ENCODE measurements at regions not wholly inside any gene's neighbourhood (a gene's known extent, or its start where the extent isn't known, plus 50 kb on each side); places are given as distances from the start of the nearest gene placed in this dataset.
"Not testable (repeated sequence)": the region's sequence is repeated elsewhere in the genome, so short reads cannot be mapped to it uniquely, and the experiment has no call there.

DNA sequence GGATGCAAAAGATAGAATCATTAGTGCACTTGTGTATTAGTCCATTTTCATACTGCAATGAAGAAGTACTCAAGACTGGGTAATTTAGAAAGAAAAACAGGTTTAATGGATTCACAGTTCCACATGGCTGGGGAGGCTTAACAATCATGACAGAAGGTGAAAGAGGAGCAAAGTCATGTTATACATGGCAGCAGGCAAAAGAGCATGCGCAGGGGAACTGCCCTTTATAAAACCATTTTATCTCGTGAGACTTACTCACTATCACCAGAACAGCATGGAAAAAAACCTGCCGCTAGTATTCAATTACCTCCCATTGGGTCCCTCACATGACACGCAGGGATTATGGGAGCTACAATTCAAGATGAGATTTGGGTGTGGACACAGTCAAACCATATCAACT is 129.4 kb downstream of the SCG2 start:
- DNase-seq: no peak

DNA sequence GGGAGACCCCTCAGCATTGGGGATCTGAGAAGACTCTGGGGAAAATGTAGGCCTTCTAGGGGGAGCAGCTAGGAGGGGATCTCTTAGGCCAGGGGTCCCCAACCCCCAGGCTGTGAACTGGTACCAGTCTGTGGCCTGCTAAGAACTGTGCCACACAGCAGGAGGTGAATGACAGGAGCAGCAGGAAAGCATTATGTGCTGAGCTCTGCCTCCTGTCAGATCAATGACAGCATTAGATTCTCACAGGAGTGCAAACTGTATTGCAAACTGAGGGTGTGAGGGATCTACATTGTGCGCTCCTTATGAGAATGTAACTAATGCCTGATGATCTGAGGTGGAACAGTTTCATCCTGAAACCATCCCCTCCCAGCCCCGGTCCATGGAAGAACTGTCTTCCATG is 127.3 kb downstream of the SCG2 start:
- no peak for DNase-seq

GRCh38 chr2:223475901-223476300 is 126.3 kb downstream of the SCG2 start:
- no peak for DNase-seq

DNA sequence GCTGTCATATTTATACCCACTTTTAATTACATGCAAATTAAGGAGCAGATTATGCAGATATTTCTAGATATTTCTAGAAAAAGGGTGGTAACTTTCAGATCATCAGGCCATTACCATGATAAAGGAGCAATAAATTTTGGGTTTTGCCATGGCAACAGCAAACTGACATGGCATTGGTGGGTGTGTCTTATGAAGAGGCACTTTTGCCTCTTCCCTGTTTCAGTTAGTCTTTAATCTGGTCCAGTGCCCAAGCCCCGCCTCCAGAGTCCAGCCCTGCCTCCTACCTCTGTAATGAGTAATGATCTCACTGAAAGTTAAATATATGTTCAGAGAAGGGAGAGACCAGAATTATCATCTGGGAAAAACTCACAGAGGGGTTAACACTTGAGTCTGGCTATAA is 124.8 kb downstream of the SCG2 start:
- no peak for DNase-seq

- no peak for DNase-seq
Measured at GRCh38 chr2:223481486-223481885, 120.7 kb downstream of the SCG2 start.

- peak in 1 of 2 experiments; percentile 6 for DNase-seq
Measured at GRCh38 chr2:223486751-223487150, 115.4 kb downstream of the SCG2 start.

- DNase-seq: peak in 1 of 2 experiments; percentile 39
Measured at GRCh38 chr2:223487214-223487846, 114.8 kb downstream of the SCG2 start.

DNA sequence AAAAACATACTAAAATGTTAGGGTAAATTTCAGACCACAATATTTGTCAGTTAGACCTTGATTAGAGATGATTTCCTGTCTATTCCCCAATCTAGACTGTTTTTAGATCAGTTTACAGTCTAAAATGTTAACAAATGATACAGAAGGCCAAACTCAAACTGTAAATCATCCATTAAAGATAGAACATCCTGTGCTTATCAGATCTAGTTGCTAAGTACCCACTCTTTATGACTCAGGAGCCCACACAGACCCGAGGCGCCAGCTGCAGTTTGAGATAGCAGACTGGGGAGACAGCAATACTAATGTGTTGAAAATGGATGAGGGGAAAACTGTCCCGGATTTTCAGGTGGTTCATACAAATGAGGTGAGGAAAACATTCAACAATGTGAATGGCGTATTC is 113.3 kb downstream of the SCG2 start:
- peak; percentile 3 to 60 for DNase-seq

DNA sequence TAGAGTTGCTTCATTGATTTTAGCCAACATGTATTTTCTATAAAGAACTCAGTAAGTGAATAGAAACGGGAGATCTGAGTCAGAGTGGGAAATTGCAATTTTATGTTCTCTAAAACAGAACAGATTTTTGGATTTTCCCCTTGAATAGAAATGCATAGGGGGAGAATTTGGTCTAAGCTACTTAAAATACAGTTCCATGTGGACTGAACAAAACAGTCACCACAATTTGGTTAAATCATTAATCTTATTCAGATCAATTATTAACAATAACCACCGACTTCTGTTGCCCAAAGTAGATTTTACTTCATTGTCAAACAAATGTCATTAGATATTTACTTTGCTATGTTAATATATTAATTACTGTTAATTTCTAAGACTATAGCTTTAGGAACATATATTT is 107.7 kb downstream of the SCG2 start:
- no peak for DNase-seq

GRCh38 chr2:223494942-223495341 is 107.2 kb downstream of the SCG2 start:
- DNase-seq: no peak

- not testable (repeated sequence) for DNase-seq
Measured at GRCh38 chr2:223496853-223497252, 105.3 kb downstream of the SCG2 start.

- peak; percentile 10 to 73 for DNase-seq
Measured at GRCh38 chr2:223500709-223501108, 101.5 kb downstream of the SCG2 start.

DNA sequence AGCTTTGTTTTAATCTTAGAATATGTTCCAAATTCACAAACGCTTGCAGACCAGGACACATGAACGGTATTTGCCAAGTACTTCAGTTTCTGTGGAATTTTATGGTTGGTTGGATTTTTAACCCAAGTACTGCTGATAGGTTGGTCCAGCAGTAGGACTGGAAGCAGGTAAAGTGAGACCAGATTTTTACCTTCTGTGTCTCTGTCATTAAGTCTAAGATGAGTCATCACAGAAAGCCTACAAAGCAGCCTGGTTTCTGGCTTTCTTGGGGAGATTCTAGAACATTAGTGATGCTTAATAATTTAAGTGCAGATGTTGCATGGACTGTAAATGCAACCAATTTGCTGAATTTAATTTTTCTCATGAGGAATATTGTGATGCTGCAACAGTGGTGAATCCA is 100.5 kb downstream of the SCG2 start:
- no peak for DNase-seq

GRCh38 chr2:223503746-223504145 is 98.4 kb downstream of the SCG2 start:
- no peak for DNase-seq

DNA sequence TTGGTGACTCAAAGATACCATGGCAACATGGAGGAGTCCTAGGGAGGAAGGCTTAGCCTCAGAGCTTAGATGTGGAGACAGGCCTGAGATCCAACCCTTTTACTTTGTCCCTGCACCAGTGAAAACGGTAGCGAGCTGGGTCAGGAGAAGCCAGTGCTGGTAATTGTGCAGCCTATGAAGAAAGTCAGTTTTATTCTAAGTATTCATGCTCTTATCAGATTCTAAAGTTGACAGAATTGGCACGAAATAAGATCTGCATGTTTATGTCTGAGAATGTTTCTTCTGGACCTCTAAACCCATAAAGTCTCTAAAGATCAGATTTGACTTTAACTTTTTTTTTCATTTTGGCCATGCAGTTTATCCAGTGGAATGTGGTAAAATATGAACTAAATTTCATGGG is 93.8 kb downstream of the SCG2 start:
- no peak for DNase-seq

- DNase-seq: no peak
Measured at GRCh38 chr2:223510713-223511112, 91.4 kb downstream of the SCG2 start.

GRCh38 chr2:223511168-223511567 is 91.0 kb downstream of the SCG2 start:
- DNase-seq: no peak

DNA sequence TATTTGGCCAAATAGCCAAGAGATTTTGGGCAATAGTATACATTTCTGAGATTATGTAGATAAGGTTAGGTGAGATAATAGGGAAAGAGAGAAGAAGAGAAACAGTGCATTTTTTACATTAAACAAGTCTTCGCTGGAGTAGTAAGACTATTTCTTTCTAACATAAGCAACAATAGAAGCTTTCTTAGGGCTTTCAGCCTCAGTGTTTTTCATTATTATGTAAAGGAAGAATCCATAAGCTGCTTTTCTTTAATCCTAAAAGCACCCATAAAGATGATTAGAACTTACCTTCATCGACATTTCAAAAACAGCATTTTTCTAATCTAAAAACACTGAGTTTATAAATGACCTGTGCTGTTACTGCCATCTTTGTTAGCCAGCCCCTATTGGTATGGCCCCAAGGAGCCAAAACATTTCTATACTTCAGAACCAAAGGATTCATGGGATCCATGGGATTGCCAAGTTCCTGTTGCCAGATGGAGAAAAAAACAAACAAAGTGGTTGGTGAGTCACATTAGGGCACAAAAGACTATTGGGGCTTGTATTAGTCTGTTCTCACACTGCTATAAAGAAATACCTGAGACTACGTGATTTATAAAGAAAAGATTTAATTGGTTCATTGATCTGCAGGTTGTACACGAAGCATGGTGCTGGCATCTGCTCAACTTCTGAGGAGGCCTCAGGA is 88.2 kb downstream of the SCG2 start:
- no peak for DNase-seq

DNA sequence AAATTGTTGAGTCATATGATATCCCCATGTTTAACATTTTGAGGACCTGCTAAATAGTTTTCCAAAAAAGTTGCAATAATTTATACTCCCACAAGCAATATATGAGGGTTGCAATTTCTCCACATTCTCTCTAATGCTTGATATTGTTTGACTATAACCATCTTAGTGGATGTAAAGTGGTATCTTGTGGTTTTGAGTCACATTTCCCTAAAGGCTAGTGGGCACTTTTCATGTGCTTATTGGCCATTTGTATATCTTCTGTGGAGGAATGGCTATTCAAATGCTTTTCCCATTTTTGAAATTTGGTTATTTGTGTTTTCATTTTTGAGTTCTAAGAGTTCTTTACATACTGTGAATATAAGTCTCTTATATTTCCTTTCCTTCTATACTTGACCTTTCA is 82.7 kb downstream of the SCG2 start:
- DNase-seq: no peak

DNA sequence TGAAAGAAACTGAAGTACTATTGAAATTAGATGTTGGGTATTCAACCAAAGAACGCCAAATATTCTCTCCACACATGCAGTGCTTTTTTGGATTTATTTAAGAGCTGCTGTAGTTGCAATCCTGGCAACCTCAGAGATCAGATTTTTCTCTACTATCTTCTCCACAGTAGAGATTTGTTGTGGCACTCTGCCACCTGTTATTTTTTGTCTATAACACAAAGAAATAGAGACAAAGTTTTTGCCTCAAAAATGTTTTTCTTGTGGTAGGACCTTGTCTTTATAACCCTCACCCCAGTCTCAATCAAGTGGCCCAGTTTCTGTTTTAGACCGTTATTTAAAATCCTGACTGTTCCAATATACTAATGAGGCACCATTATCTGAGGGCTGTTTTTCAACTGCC is 79.4 kb downstream of the SCG2 start:
- DNase-seq: no peak

- no peak for DNase-seq
Measured at GRCh38 chr2:223523551-223524001, 78.6 kb downstream of the SCG2 start.

DNA sequence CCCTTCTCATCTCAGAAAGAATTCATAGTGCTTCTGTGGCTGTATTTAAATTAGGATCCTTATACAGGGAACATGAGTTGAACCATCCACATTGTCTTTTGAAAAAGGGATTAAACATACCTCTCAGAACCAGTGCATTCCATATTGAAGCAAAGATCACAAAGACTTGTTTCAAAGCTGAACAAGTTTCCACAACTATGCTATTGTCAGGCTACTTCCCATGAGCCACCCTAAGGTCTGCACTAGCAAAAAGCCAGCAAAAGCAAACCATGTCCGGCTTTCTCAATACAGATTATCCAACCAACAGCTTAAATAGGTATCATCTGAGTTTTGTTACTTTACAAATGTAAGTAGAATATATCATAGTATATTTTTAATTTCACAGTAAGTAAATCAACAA is 78.1 kb downstream of the SCG2 start:
- no peak for DNase-seq

DNA sequence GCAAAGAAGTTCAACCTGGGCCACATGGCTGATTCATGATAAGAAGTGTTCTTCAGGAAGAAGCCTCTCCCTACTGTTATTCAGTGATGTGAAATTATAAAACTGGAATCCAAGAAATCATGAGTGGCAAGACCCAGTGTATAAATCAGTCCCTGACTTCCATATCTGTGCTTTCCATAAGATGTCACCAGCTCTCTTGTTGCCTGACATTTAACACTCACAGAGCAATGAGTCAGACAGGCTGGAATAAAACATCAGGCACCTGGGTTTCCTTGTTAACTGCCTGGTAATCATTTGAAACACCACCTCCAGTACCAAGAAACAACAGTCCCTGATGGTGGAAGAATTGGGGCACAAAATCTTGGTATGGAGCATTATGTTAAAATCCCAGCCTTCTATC is 76.1 kb downstream of the SCG2 start:
- DNase-seq: no peak

- no peak for DNase-seq
Measured at GRCh38 chr2:223528036-223528435, 74.1 kb downstream of the SCG2 start.

GRCh38 chr2:223529696-223530095 is 72.5 kb downstream of the SCG2 start:
- no peak for DNase-seq
